GM23248 (cell line): ENCODE measurements at regions not wholly inside any gene's neighbourhood (a gene's known extent, or its start where the extent isn't known, plus 50 kb on each side); places are given as distances from the start of the nearest gene placed in this dataset.

Experiments used
- DNase-seq: peaks from one replicate; pipeline ENCODE4 v3.0.0-alpha.2; 2015
- H2AFZ ChIP-seq: fragments of 200-600 bp; sonication (generic); 2 replicates; pipeline ENCODE4 v1.6.1; 2016; ENCODE audit warnings: antibody characterized with exemption
- H3F3A ChIP-seq: fragments of 200-600 bp; sonication (generic); 2 replicates; pipeline ENCODE4 v1.6.1; 2016; ENCODE audit warnings: mild to moderate bottlenecking, antibody characterized with exemption, mixed run types; ENCODE audit not compliant: insufficient read depth
- H3K27ac ChIP-seq: fragments of 200-600 bp; sonication (generic); 2 replicates; pipeline ENCODE4 v1.5.1; 2016; ENCODE audit warnings: mild to moderate bottlenecking
- H3K27me3 ChIP-seq: fragments of 200-600 bp; sonication (generic); replicated peaks from 2 replicates; pipeline ENCODE4 v1.6.1; 2016; ENCODE audit warnings: mild to moderate bottlenecking; ENCODE audit not compliant: insufficient read depth
- H3K36me3 ChIP-seq: fragments of 200-600 bp; sonication (generic); 2 replicates; pipeline ENCODE4 v1.6.1; 2016; ENCODE audit warnings: low read depth, mild to moderate bottlenecking
- H3K4me1 ChIP-seq: fragments of 200-600 bp; sonication (generic); 2 replicates; pipeline ENCODE4 v1.6.1; 2016; ENCODE audit warnings: mild to moderate bottlenecking; ENCODE audit not compliant: insufficient read depth
- H3K4me2 ChIP-seq: fragments of 200-600 bp; sonication (generic); one replicate; pipeline ENCODE4 v1.6.1; 2016; ENCODE audit warnings: mild to moderate bottlenecking; ENCODE audit not compliant: unreplicated experiment
- H3K4me3 ChIP-seq: fragments of 200-600 bp; sonication (generic); 2 replicates; pipeline ENCODE4 v1.5.1; 2016; ENCODE audit warnings: mild to moderate bottlenecking
- H3K79me2 ChIP-seq: fragments of 200-600 bp; sonication (generic); 2 replicates; pipeline ENCODE4 v1.6.1; 2016; ENCODE audit warnings: mild to moderate bottlenecking; ENCODE audit not compliant: insufficient read depth
- H3K9ac ChIP-seq: fragments of 200-600 bp; sonication (generic); 2 replicates; pipeline ENCODE4 v1.6.1; 2016; ENCODE audit warnings: mild to moderate bottlenecking
- H3K9me2 ChIP-seq: fragments of 200-600 bp; sonication (generic); 2 replicates; pipeline ENCODE4 v1.6.1; 2016; ENCODE audit warnings: mixed run types, mild to moderate bottlenecking, moderate library complexity; ENCODE audit not compliant: insufficient read depth
- H3K9me3 ChIP-seq: fragments of 200-600 bp; sonication (generic); one replicate; pipeline ENCODE4 v1.6.1; 2017; ENCODE audit warnings: low read depth
- H4K20me1 ChIP-seq: fragments of 200-600 bp; sonication (generic); 2 replicates; pipeline ENCODE4 v1.6.0; 2016; ENCODE audit not compliant: insufficient read depth
- EZH2 ChIP-seq: fragments of 200-600 bp; sonication (generic); IDR thresholded peaks from 2 replicates; pipeline ENCODE4 v1.6.1; 2018; ENCODE audit warnings: antibody characterized with exemption, mild to moderate bottlenecking; ENCODE audit not compliant: insufficient read depth, poor library complexity, severe bottlenecking
- EZH2phosphoT487 ChIP-seq: fragments of 200-600 bp; sonication (generic); IDR thresholded peaks from 2 replicates; pipeline ENCODE4 v1.6.1; 2018; ENCODE audit warnings: antibody characterized with exemption, moderate library complexity, mild to moderate bottlenecking, low read depth; ENCODE audit not compliant: insufficient read depth
- WGBS, 2 experiments: methylation state at CpG; one replicate each; pipeline ENCODE4 v1.1.6; 2015 to 2017; ENCODE audit warnings: low lambda C conversion rate in 2 of 2, low coverage in 1 of 2; ENCODE audit errors: missing lambda C conversion rate in 2 of 2; 5-methylcytosine and 5-hydroxymethylcytosine counted together
- in situ Hi-C: fragments of 300-500 bp; cut with MboI; formaldehyde crosslinking; loops from 2 replicates; pipeline ENCODE4 v1.15.0; 2020

DNA sequence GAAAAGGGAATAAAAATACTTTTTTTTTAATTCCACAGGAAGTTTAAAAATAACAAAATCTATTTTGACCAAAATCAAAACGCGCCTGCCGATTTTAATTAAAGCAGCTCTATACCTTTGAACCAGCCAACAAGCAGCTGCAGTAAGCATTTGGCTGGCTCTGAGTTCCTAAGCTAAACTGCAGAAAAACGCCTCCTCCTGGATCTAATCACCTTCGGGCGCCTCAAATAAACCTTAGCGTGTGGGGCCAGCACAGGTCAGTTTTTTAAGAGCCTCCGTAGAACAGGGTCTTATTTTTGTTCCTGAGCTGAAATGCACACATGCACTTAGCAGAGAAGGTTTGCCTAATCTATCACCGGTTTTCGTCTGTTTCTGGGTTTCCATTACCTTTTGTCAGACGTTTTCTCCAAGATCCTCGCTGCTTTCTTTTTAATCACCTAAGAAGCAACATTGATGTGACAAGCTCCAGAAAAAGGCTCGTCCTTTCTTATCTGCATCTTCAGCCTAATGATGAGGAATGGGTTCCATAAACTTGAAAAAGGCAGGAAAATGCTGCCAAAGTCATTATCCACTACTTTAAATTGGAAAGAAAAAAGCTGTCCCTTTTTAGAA, 64.7 kb upstream of the HNRNPA3 start:
- Histone ChIP-seq H3K9me3 (no peaks in the 10 kb centered on the region), H3K9ac (no peak overlapping the region), H3K27me3 (no peaks in the 10 kb centered on the region), H3K4me2 (no peak overlapping the region), H2AFZ (peak overlapping the region; percentile 98; the same call in 1 of the 2 replicates), H3K4me3 (no peak overlapping the region), H3K27ac (no peak overlapping the region), H4K20me1 (no peaks in the 10 kb centered on the region), H3K79me2 (no peaks in the 10 kb centered on the region), H3F3A (0 out of 2 replicates have a peak, but pooled peaks cover 3% of the 10 kb centered on the region), H3K9me2 (no peaks in the 10 kb centered on the region), H3K4me1 (peaks cover 4% of the 10 kb centered on the region; the same call in 1 of the 2 replicates), H3K36me3 (no peaks in the 10 kb centered on the region)
- WGBS, 2 experiments = 78 to 79% methylated on average over 13 of the region's 13 CpGs
- in situ Hi-C loops = loop anchor here (5.0 to 10.0 kb wide), 2 partner anchors 483 to 1021 kb away; partner anchors contain the start of gene HOXD8
- TF ChIP-seq EZH2phosphoT487 = no peak
- no peak for TF ChIP-seq EZH2
- DNase-seq = no peak

DNA sequence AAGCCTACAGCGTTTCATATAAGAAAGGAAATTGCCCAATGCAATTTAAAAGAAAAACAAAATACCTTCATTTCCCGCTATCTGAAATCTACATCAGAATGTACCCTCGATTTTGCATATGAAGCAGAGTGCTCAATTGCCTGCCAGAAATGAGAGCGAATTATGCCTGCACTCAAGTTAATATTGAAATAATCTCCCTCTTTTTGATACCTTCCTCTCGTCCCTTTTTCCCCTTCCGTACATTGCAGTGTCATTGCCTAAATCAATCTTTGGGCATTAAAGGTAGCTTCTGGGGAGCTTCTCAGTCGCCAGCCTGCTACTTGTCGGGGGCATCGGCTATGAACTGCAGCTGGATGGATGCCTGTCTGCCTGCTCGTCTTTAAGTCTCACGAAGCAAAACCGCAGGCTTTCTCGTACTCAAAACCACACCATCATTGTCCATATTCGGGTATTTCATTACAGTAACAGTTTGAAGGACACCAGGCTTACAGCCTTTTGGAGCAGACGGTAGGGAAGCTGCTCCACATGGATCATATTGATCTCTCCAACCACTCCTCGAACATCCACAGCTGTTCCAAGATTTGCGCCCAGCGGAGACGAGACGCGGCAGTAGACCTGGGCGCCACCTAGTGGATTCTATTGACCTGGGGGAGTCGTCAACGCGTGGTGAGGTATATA, 64.0 kb upstream of the HNRNPA3 start:
- in situ Hi-C loops = loop anchor here (5.0 to 10.0 kb wide), 2 partner anchors 484 to 1021 kb away; partner anchors contain the start of gene HOXD8

DNA sequence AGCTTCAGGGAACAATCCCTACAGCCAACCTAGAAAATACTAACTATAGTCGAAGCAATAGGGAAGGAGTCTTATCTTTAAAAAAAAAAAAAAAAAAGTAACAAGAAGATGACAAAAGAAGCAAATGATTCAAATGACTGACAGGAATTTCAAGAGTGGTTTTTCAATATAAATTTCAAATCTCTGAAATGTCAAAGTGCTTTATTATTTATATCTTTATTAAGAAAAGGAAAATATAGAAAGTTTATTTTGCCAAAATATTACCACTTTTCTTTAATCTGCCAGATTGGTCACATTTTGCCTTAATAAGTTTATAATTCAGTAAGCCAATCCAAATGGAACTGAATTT, 63.5 kb upstream of the HNRNPA3 start:
- H3K4me3 ChIP-seq = peak overlapping the region; percentile 87
- in situ Hi-C loops = loop anchor here (5.0 to 10.0 kb wide), 2 partner anchors 484 to 1022 kb away; partner anchors contain the start of gene HOXD8
- no peak overlapping the region for H3K9ac ChIP-seq
- H4K20me1 ChIP-seq = no peaks in the 10 kb centered on the region
- H3K27ac ChIP-seq = no peak overlapping the region
- DNase-seq = no peak
- no peaks in the 10 kb centered on the region for H3K9me3 ChIP-seq
- no peaks in the 10 kb centered on the region for H3K36me3 ChIP-seq
- no peaks in the 10 kb centered on the region for H3F3A ChIP-seq
- peak overlapping the region; percentile 97 for H3K4me2 ChIP-seq
- H3K27me3 ChIP-seq = no peaks in the 10 kb centered on the region
- no peaks in the 10 kb centered on the region for H3K9me2 ChIP-seq
- no peaks in the 10 kb centered on the region for H3K79me2 ChIP-seq
- WGBS, 2 experiments = 0 to 4% methylated on average over 1 of the region's 1 CpG
- H3K4me1 ChIP-seq = peaks cover 4% of the 10 kb centered on the region; the same call in 1 of the 2 replicates
- TF ChIP-seq EZH2phosphoT487 (no peak), EZH2 (no peak)
- peak overlapping the region; percentile 98; the same call in 1 of the 2 replicates for H2AFZ ChIP-seq

More for the DNA sequence above, 64.0 kb upstream of the HNRNPA3 start:
- Histone ChIP-seq H3K27ac (no peak overlapping the region), H3K36me3 (no peaks in the 10 kb centered on the region), H3K4me1 (peaks cover 4% of the 10 kb centered on the region; the same call in 1 of the 2 replicates), H3K9me3 (no peaks in the 10 kb centered on the region), H3K4me2 (peak overlapping the region; percentile 97), H3F3A (no peaks in the 10 kb centered on the region), H3K4me3 (peak overlapping the region; percentile 87), H3K27me3 (no peaks in the 10 kb centered on the region), H2AFZ (peak overlapping the region; percentile 98), H3K79me2 (no peaks in the 10 kb centered on the region), H4K20me1 (no peaks in the 10 kb centered on the region), H3K9me2 (no peaks in the 10 kb centered on the region), H3K9ac (peak overlapping the region; percentile 61)
- WGBS, 2 experiments = 13 to 15% methylated on average over 25 of the region's 25 CpGs
- TF ChIP-seq EZH2phosphoT487 = no peak
- no peak for TF ChIP-seq EZH2
- peak; percentile 88 for DNase-seq

GRCh38 chr2:177153805-177154204, 58.8 kb upstream of the HNRNPA3 start:
- DNase-seq = no peak
- H3K4me2 ChIP-seq = no peak overlapping the region
- H3K27me3 ChIP-seq = no peaks in the 10 kb centered on the region
- no peaks in the 10 kb centered on the region for H3K36me3 ChIP-seq
- H3K4me3 ChIP-seq = no peak overlapping the region
- no peak overlapping the region for H3K9ac ChIP-seq
- in situ Hi-C loops = loop anchor here (25.0 kb wide), 2 partner anchors 458 to 583 kb away; a partner anchor contains a TSS
- H3K4me1 ChIP-seq = no peaks in the 10 kb centered on the region
- no peaks in the 10 kb centered on the region for H3K9me2 ChIP-seq
- TF ChIP-seq EZH2phosphoT487 (no peak), EZH2 (no peak)
- H2AFZ ChIP-seq = no peak overlapping the region
- no peaks in the 10 kb centered on the region for H3F3A ChIP-seq
- no peaks in the 10 kb centered on the region for H3K79me2 ChIP-seq
- no peaks in the 10 kb centered on the region for H4K20me1 ChIP-seq
- H3K9me3 ChIP-seq = no peaks in the 10 kb centered on the region
- H3K27ac ChIP-seq = no peak overlapping the region
